ENCODE measurements at regions not wholly inside any gene's neighbourhood (a gene's known extent, or its start where the extent isn't known, plus 50 kb on each side); places are given as distances from the start of the nearest gene placed in this dataset.

DNA sequence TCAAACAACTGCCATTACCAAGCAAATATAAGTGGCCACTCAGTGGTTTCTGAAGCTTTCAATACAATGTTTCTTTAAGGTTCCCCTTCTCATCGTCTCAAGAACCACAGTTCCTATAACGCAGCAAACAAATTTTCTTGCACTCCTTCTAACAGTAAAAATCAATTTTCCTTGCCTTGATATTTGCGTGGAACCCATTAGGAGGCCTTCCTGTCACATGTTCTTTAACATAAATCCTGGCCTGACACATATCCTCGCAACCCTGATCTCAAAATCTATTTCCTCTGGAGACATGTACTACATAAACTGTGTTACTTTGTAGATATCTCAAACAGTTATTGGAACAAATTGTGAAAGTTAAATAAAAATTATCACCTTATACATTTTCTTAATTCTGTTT, 65.9 kb upstream of the MANEA start:
- no peak for DNase-seq

DNA sequence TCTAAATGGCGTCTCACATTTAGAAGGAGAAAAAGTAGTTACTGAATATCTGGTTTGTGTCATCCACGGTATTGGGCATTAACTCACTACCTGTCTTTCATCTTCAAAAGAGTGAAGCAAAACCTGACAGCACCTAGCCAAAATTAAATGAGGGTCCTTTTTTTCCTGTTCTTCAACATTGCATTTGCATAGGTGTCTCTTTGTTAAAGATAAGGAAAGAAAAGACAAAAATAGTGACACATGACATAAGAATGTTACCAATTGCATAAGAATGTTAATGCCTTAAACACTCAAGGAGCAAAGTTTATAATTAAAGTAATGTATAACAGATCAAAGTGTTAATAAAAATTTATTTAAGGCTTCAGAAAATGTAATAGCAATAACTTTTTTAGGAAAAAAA, 61.4 kb upstream of the MANEA start:
- DNase-seq = no peak

DNA sequence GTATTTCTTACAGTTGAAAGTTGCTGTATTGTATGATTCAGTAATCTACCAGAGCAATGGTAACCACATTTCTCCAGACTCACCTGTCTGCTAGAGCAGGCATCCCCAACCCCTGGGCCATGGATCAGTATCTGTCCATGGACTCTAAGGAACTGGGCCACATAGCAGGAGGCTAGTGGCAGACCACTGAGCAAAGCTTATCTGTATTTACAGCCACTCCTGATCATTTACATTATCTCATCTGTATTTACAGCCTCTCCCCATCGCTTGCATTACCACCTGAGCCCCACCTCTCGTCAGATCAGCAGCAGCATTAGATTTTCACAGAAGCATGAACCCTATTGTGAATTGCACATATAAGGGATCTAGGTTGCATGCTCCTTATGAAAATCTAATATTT, 60.3 kb upstream of the MANEA start:
- no peak for DNase-seq

DNA sequence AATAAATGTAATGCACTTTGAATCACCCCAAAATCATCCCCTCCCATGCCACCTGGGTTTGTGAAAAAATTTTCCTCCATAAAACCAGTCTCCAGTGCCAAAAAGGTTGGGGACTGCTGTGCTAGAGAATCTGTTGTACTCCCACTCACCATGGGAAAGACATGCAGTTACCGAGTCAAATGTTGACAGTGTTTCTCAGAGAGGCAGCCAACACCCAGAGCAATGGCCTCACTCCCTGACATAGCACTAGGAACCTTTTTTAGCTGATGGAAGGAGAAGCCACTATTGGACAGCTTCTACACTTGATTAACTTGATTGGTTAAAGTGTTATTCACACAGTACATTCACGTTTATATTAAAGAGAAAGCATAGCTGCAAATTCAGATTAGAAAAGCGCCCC, 59.8 kb upstream of the MANEA start:
- no peak for DNase-seq

DNA sequence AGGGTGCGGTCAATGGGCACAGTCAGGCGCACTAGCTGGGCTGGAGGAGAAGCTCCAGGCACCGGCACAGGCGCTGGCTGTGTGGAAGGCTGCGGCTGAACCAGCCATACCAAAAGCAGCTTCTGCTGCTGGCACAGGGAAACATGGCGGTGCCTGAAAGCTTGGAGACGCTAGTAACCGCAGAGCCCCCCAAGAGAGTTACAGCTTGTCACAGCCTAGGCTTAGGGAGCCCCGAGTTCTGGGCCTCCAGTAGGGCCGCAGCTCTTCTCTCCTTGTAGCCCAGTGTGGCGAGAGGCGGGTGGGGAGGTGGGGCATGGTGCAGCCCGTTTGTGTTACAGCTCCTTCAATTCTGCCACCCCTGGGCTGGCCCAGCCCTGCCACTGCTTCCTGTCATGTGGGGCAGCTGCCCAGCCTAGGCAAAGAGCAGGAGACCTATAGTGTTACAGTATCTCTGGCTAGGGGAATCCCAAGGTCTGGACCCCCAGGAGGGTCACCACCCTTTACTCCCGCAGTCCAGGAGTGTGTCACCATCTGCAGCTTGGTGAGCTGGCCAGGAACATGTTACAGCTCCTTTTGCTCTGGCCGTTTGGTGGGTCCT, 58.6 kb upstream of the MANEA start:
- no peak for DNase-seq

DNA sequence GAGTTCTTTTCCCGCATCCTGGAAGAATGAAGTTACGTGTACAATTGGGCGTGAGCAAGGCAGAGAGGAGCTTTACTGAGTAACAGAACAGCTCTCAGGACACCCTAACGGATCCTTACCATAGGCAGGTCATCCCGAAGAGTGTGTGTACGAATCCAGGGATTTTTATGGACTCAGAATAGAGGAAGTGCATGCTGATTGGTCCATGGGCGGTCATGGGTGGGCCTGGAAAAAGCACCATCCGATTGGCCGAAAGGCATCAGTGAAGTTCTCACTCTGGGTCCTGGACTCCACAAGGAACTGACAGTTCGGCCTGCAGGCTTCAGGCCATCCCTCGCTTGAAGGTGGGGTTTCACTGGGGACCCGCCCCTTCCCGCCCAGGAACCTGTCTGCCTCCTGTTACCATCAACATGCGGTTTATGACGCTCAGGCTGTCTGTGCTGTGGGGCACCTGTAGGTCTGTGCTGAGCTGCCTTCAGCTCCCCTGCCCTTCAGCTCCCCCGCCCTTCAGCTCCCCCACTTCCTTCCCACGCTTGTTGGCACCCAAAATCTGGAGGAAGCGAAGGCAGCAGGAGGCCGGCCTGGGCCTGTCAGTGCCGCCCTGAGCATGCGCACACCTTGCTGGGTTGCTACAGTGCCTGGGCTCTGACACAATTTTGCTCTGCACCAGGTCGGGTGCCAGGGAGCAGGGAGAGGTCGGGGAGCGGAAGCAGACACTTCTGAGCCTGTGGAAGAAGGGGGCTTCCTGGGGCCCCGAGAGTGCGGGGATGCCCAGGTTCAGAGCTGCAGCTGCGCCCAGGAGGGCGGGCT, 57.9 kb upstream of the MANEA start:
- no peak for DNase-seq

DNA sequence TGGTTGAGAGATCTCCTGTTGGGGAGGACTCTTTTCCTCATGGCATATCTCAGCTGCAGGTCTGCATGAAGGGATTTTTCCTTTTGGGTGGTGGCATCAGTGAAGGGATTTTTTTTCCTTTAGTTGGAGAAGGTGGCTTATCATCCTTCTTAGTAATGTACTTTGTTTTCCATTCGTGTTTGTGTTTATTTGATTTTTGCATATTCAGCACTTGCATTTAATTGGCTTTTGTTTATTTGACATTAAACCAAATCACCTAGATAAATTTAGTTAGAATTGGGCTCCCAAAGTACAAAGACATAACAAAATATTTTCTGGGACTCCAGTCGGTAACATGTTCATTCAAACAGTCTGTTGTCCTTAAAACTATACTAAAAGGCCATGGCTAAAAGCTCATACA, 56.2 kb upstream of the MANEA start:
- DNase-seq = no peak

All from activated gamma-delta T cell treated with Interleukin-2 at 50 U/mL for 16 hours (primary cell).